ENCODE measurements at regions not wholly inside any gene's neighbourhood (a gene's known extent, or its start where the extent isn't known, plus 50 kb on each side); places are given as distances from the start of the nearest gene placed in this dataset.

DNA sequence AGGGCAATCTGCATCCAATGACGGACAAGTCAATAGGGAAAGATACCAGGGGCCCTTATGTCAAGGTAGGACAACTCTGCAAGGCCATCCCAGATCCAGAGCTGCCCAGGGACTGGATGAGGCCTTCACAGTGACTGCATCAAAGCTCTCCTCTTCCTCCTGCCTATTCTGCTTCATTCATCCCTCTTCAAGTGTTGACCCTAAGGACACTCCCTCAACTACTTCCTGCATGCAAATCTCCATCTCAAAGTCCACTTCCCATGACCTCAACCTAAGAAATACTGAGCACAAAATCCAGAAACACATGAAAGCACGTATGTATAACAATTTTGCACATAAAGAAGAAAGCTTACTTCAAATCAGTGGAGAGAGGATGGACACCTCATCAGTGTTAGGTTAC is 182.3 kb downstream of the AVL9 start:
- no peak for DNase-seq (ENCODE audit: low read depth, low spot score)
- in situ Hi-C loops (cut with HindIII; ENCODE audit: low pct_unique_long_range_greater_than_20kb, low sequenced_read_pairs) = no loop called here
- Histone ChIP-seq H3K27ac (ENCODE audit: low read length) (peak overlapping the region; percentile 44; the same call in 1 of the 2 replicates), H3K36me3 (ENCODE audit: control insufficient read depth, insufficient read depth, low read length) (no peaks in the 10 kb centered on the region), H3K9me3 (ENCODE audit: control insufficient read depth, insufficient read depth, low read depth, low read length) (peaks cover 17% of the 10 kb centered on the region; the same call in 1 of the 2 replicates), H3K27me3 (ENCODE audit: control insufficient read depth, insufficient read depth, low read length) (no peaks in the 10 kb centered on the region), H3K4me1 (ENCODE audit: control insufficient read depth, insufficient read depth, low read length) (no peaks in the 10 kb centered on the region), H3K4me3 (ENCODE audit: low read depth in 2 of 2, low read length in 2 of 2) (no peak overlapping the region)
- ChIA-PET POLR2A (interaction anchor here (0.6 kb wide), 1 partner anchor 369 kb away, joined by 7 read pairs; no protein-coding TSS in a partner anchor), CTCF (no interaction called here)
- TF ChIP-seq SIN3A (IDR thresholded peaks at IDR 0.05; ENCODE audit: borderline replicate concordance, insufficient read depth, low read depth, low read length) (no peak), POLR2AphosphoS5 (IDR thresholded peaks at IDR 0.05; ENCODE audit: low read depth, low read length) (no peak), TCF7L2 (IDR thresholded peaks at IDR 0.05; ENCODE audit: low read depth, low read length) (no peak)
- TF ChIP-seq, protein P1, sequence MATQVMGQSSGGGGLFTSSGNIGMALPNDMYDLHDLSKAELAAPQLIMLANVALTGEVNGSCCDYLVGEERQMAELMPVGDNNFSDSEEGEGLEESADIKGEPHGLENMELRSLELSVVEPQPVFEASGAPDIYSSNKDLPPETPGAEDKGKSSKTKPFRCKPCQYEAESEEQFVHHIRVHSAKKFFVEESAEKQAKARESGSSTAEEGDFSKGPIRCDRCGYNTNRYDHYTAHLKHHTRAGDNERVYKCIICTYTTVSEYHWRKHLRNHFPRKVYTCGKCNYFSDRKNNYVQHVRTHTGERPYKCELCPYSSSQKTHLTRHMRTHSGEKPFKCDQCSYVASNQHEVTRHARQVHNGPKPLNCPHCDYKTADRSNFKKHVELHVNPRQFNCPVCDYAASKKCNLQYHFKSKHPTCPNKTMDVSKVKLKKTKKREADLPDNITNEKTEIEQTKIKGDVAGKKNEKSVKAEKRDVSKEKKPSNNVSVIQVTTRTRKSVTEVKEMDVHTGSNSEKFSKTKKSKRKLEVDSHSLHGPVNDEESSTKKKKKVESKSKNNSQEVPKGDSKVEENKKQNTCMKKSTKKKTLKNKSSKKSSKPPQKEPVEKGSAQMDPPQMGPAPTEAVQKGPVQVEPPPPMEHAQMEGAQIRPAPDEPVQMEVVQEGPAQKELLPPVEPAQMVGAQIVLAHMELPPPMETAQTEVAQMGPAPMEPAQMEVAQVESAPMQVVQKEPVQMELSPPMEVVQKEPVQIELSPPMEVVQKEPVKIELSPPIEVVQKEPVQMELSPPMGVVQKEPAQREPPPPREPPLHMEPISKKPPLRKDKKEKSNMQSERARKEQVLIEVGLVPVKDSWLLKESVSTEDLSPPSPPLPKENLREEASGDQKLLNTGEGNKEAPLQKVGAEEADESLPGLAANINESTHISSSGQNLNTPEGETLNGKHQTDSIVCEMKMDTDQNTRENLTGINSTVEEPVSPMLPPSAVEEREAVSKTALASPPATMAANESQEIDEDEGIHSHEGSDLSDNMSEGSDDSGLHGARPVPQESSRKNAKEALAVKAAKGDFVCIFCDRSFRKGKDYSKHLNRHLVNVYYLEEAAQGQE (IDR thresholded peaks at IDR 0.05; ENCODE audit: insufficient read depth in 1 of 2, low read depth in 2 of 2, low read length in 1 of 2) = no peak
- TF ChIP-seq, protein P2, sequence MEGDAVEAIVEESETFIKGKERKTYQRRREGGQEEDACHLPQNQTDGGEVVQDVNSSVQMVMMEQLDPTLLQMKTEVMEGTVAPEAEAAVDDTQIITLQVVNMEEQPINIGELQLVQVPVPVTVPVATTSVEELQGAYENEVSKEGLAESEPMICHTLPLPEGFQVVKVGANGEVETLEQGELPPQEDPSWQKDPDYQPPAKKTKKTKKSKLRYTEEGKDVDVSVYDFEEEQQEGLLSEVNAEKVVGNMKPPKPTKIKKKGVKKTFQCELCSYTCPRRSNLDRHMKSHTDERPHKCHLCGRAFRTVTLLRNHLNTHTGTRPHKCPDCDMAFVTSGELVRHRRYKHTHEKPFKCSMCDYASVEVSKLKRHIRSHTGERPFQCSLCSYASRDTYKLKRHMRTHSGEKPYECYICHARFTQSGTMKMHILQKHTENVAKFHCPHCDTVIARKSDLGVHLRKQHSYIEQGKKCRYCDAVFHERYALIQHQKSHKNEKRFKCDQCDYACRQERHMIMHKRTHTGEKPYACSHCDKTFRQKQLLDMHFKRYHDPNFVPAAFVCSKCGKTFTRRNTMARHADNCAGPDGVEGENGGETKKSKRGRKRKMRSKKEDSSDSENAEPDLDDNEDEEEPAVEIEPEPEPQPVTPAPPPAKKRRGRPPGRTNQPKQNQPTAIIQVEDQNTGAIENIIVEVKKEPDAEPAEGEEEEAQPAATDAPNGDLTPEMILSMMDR (IDR thresholded peaks at IDR 0.05) = no peak
- intact Hi-C loops (cut with micrococcal nuclease; ENCODE audit: unreplicated experiment) = no loop called here
- no TSS peak for BruUV-seq (replicated peaks)
- no peak for ATAC-seq

DNA sequence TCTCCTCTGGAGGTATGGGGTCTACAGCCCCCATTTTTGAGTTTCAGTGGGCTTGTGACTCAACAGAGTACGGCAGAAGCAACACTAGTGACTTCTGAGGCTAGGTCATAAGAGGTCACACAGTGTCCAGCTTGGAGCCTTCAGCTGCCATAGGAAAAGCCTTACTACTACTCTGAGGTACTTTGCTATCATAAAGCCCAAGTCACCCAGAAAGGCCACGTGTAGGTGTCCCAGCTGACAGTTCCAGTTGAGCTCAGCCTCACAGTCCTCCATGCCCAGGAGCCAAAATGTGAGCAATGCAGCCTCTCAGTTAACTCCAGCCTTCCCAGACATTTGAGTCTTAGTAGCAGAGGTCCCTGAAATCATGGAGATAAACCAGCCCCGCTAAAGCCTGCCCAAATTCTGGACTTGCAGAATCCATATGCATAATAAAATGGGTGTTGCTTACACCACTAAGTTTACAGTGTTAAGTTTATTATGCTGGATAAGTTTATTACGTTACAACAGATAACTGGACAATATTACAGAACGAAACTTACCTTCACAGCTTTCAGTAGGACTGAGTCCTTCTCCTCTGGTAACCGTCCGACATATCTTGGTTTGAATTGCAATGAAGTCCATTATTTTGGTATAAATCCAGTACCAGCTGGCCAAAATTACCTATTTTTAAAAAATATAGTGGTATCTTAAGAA is 181.1 kb downstream of the AVL9 start:
- in situ Hi-C loops (cut with HindIII; ENCODE audit: low pct_unique_long_range_greater_than_20kb, low sequenced_read_pairs) = no loop called here

More for the DNA sequence above, 181.1 kb downstream of the AVL9 start:
- Histone ChIP-seq H3K27me3 (ENCODE audit: control insufficient read depth, insufficient read depth, low read length) (no peaks in the 10 kb centered on the region), H3K9me3 (ENCODE audit: control insufficient read depth, insufficient read depth, low read depth, low read length) (peaks cover 17% of the 10 kb centered on the region; the same call in 1 of the 2 replicates), H3K27ac (ENCODE audit: low read length) (peak overlapping the region; percentile 39; the same call in 1 of the 2 replicates), H3K4me3 (ENCODE audit: low read depth in 2 of 2, low read length in 2 of 2) (no peak overlapping the region), H3K4me1 (ENCODE audit: control insufficient read depth, insufficient read depth, low read length) (no peaks in the 10 kb centered on the region; the same call in 1 of the 2 replicates), H3K36me3 (ENCODE audit: control insufficient read depth, insufficient read depth, low read length) (no peaks in the 10 kb centered on the region)
- TF ChIP-seq, protein P2 (IDR thresholded peaks at IDR 0.05) = no peak
- TF ChIP-seq SIN3A (IDR thresholded peaks at IDR 0.05; ENCODE audit: borderline replicate concordance, insufficient read depth, low read depth, low read length) (no peak), TCF7L2 (IDR thresholded peaks at IDR 0.05; ENCODE audit: low read depth, low read length) (no peak), POLR2AphosphoS5 (IDR thresholded peaks at IDR 0.05; ENCODE audit: low read depth, low read length) (no peak)
- TF ChIP-seq, protein P1 (IDR thresholded peaks at IDR 0.05; ENCODE audit: insufficient read depth in 1 of 2, low read depth in 2 of 2, low read length in 1 of 2) = no peak
- ATAC-seq = peak; percentile 51; the same call in 1 of the 2 replicates
- BruUV-seq (replicated peaks) = no TSS peak
- intact Hi-C loops (cut with micrococcal nuclease; ENCODE audit: unreplicated experiment) = no loop called here
- DNase-seq (ENCODE audit: low read depth, low spot score) = no peak
- POLR2A ChIA-PET = no interaction called here
- CTCF ChIA-PET = no interaction called here

All from Panc1 (cell line).